ENCODE measurements at regions not wholly inside any gene's neighbourhood (a gene's known extent, or its start where the extent isn't known, plus 50 kb on each side); places are given as distances from the start of the nearest gene placed in this dataset.

DNA sequence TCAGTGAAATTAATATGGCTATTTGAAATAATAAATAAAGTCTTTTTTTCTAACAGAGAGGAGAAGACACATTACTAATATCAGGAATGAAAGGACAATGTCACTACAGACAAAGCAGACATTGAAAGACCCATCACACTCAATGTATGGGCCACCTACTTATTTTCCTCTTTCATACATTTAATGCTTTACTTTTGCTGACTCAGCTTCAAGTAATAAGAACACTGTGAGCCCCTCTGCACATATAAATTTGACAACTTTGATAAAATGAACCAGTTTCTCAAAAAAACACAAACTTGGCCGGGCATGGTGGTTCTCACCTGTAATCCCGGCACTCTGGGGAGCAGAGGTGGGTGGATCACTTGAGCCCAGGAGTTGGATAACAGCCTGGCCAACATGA, 664.2 kb upstream of the COBL start:
- no peak overlapping the region for H3K27ac ChIP-seq
- H3K4me3 ChIP-seq, result no peak overlapping the region
- H3K9me3 ChIP-seq (ENCODE audit: insufficient read depth, low read depth), result no peaks in the 10 kb centered on the region
- DNase-seq, result no peak
- H3K4me2 ChIP-seq, result no peak overlapping the region
- intact Hi-C loops (cut with micrococcal nuclease; ENCODE audit: unreplicated experiment), result no loop called here
- H3F3A ChIP-seq (ENCODE audit: insufficient read depth, low read depth), result no peaks in the 10 kb centered on the region
- H2AFZ ChIP-seq, result no peak overlapping the region
- no TSS peak for BruUV-seq (replicated peaks)
- peaks cover 15% of the 10 kb centered on the region for H3K27me3 ChIP-seq (ENCODE audit: insufficient read depth, low read depth)
- H3K4me1 ChIP-seq (replicated peaks; ENCODE audit: insufficient read depth), result no peaks in the 10 kb centered on the region
- TF ChIP-seq, protein P1, sequence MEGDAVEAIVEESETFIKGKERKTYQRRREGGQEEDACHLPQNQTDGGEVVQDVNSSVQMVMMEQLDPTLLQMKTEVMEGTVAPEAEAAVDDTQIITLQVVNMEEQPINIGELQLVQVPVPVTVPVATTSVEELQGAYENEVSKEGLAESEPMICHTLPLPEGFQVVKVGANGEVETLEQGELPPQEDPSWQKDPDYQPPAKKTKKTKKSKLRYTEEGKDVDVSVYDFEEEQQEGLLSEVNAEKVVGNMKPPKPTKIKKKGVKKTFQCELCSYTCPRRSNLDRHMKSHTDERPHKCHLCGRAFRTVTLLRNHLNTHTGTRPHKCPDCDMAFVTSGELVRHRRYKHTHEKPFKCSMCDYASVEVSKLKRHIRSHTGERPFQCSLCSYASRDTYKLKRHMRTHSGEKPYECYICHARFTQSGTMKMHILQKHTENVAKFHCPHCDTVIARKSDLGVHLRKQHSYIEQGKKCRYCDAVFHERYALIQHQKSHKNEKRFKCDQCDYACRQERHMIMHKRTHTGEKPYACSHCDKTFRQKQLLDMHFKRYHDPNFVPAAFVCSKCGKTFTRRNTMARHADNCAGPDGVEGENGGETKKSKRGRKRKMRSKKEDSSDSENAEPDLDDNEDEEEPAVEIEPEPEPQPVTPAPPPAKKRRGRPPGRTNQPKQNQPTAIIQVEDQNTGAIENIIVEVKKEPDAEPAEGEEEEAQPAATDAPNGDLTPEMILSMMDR (conservative IDR thresholded peaks at IDR 0.05), result no peak
- TF ChIP-seq EZH2 (IDR thresholded peaks at IDR 0.05; ENCODE audit: low read depth), result no peak
- CTCF ChIA-PET, result no interaction called here
- no peaks in the 10 kb centered on the region for H3K9me2 ChIP-seq (ENCODE audit: insufficient read depth)
- no peaks in the 10 kb centered on the region for H3K79me2 ChIP-seq (ENCODE audit: low read depth)
- POLR2A ChIA-PET (ENCODE audit: unreplicated experiment), result no interaction called here
- H3K36me3 ChIP-seq (ENCODE audit: low read depth), result no peaks in the 10 kb centered on the region
- no peaks in the 10 kb centered on the region for H4K20me1 ChIP-seq (ENCODE audit: insufficient read depth)

DNA sequence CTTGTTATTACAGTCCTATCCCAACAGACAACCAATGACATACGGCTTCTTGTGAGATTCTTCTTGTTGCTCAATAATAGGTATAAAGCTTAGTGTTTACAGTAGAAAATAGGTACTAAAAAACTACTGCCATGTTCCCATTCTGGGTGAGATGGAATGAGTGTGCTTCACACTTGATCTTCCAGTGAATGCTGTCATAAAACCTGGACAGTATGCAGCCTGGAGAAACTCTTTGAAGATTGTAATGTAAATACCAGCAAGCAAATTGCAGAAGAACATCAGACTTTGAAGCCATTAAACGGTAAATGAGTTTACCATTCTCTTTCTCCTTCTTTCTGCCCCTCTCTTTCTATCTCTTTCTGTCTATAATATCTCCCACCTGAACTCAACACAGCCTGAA, 663.7 kb upstream of the COBL start:
- POLR2A ChIA-PET (ENCODE audit: unreplicated experiment), result no interaction called here
- no peaks in the 10 kb centered on the region for H3K79me2 ChIP-seq (ENCODE audit: low read depth)
- no peaks in the 10 kb centered on the region for H3K9me3 ChIP-seq (ENCODE audit: insufficient read depth, low read depth)
- no peaks in the 10 kb centered on the region for H3F3A ChIP-seq (ENCODE audit: insufficient read depth, low read depth)
- DNase-seq, result no peak
- no peaks in the 10 kb centered on the region for H3K9me2 ChIP-seq (ENCODE audit: insufficient read depth)
- no peak overlapping the region for H3K27ac ChIP-seq
- no peak overlapping the region for H2AFZ ChIP-seq
- BruUV-seq (replicated peaks), result no TSS peak
- peaks cover 15% of the 10 kb centered on the region for H3K27me3 ChIP-seq (ENCODE audit: insufficient read depth, low read depth)
- no peaks in the 10 kb centered on the region for H4K20me1 ChIP-seq (ENCODE audit: insufficient read depth)
- CTCF ChIA-PET, result no interaction called here
- no peaks in the 10 kb centered on the region for H3K36me3 ChIP-seq (ENCODE audit: low read depth)
- no peak overlapping the region for H3K4me2 ChIP-seq
- H3K4me3 ChIP-seq, result no peak overlapping the region
- intact Hi-C loops (cut with micrococcal nuclease; ENCODE audit: unreplicated experiment), result no loop called here
- TF ChIP-seq EZH2 (IDR thresholded peaks at IDR 0.05; ENCODE audit: low read depth), result no peak
- TF ChIP-seq, protein P1 (conservative IDR thresholded peaks at IDR 0.05), result no peak
- no peaks in the 10 kb centered on the region for H3K4me1 ChIP-seq (replicated peaks; ENCODE audit: insufficient read depth)

DNA sequence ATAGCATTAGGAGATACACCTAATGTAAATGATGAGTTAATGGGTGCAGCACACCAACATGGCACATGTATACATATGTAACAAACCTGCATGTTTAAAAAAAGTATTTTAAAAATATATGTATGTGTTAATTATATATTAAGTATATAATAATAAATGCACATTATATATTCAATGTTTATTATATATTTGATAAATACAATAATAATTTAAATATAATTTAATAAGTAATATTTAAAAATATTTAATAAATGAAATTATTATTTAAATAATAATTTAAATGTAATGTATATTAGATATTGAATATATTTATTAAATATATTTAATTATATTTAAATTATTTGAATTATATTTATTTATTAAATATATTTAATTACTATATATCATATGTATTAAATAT, 661.3 kb upstream of the COBL start:
- Histone ChIP-seq H4K20me1 (ENCODE audit: insufficient read depth) (no peaks in the 10 kb centered on the region), H3K4me3 (no peak overlapping the region), H3K9me2 (ENCODE audit: insufficient read depth) (no peaks in the 10 kb centered on the region), H3K4me1 (replicated peaks; ENCODE audit: insufficient read depth) (no peaks in the 10 kb centered on the region), H3K4me2 (no peak overlapping the region), H2AFZ (no peak overlapping the region), H3K9me3 (ENCODE audit: insufficient read depth, low read depth) (no peaks in the 10 kb centered on the region), H3K27me3 (ENCODE audit: insufficient read depth, low read depth) (peaks cover 14% of the 10 kb centered on the region), H3K79me2 (ENCODE audit: low read depth) (no peaks in the 10 kb centered on the region), H3K27ac (no peak overlapping the region), H3K36me3 (ENCODE audit: low read depth) (no peaks in the 10 kb centered on the region), H3F3A (ENCODE audit: insufficient read depth, low read depth) (no peaks in the 10 kb centered on the region)
- intact Hi-C loops (cut with micrococcal nuclease; ENCODE audit: unreplicated experiment), result no loop called here
- DNase-seq, result no peak
- POLR2A ChIA-PET (ENCODE audit: unreplicated experiment), result no interaction called here
- CTCF ChIA-PET, result no interaction called here
- BruUV-seq (replicated peaks), result no TSS peak
- no peak for TF ChIP-seq EZH2 (IDR thresholded peaks at IDR 0.05; ENCODE audit: low read depth)
- TF ChIP-seq, protein P1 (conservative IDR thresholded peaks at IDR 0.05), result no peak
